OCI-LY7 (cell line): ENCODE measurements at regions not wholly inside any gene's neighbourhood (a gene's known extent, or its start where the extent isn't known, plus 50 kb on each side); places are given as distances from the start of the nearest gene placed in this dataset.
A peak's percentile ranks its signal among the peaks of the same experiment; 100 is the strongest.

Experiments used
- BruUV-seq: library from RNA; stranded (reverse); fragments of 400-500 nt; replicated peaks from 2 replicates; lab custom pipeline; 2021; lab: Mats Ljungman, UMichigan
- CTCF ChIA-PET: fragments of 300-600 bp; sonication (Branson Sonifier 250); formaldehyde crosslinking; loops from one replicate; lab custom pipeline; 2022; ENCODE audit warnings: antibody characterized with exemption; ENCODE audit not compliant: unreplicated experiment; lab: Charles Lee
- POLR2A ChIA-PET: fragments of 300-600 bp; sonication (Branson Sonifier 250); formaldehyde crosslinking; loops from one replicate; lab custom pipeline; 2022; ENCODE audit warnings: antibody characterized with exemption; lab: Charles Lee
- DNase-seq: peaks from one replicate; pipeline ENCODE4 v3.0.0-alpha.2; 2015; ENCODE audit warnings: low spot score
- H2AFZ ChIP-seq: fragments of 200-600 bp; sonication (generic), shearing (Covaris generic); 2 replicates; pipeline ENCODE4 v1.6.1; 2014; ENCODE audit warnings: mild to moderate bottlenecking, antibody characterized with exemption, low read length, moderate library complexity
- H3K27ac ChIP-seq: fragments of 200-600 bp; sonication (generic); 2 replicates; pipeline ENCODE4 v1.5.1; 2014; ENCODE audit warnings: mixed run types, low read depth, mild to moderate bottlenecking, moderate library complexity, low read length, inconsistent platforms; ENCODE audit not compliant: poor library complexity, severe bottlenecking
- H3K36me3 ChIP-seq: fragments of 200-600 bp; sonication (generic); 2 replicates; pipeline ENCODE4 v1.6.1; 2014; ENCODE audit warnings: mild to moderate bottlenecking, antibody characterized with exemption, low read length, moderate library complexity, mixed read lengths; ENCODE audit not compliant: insufficient read depth
- H3K4me1 ChIP-seq: fragments of 200-600 bp; sonication (generic); 2 replicates; pipeline ENCODE4 v1.5.1; 2014; ENCODE audit warnings: mild to moderate bottlenecking, low read length; ENCODE audit not compliant: insufficient read depth, poor library complexity, severe bottlenecking
- H3K4me2 ChIP-seq: fragments of 200-600 bp; sonication (generic); 2 replicates; pipeline ENCODE4 v1.6.1; 2014; ENCODE audit warnings: mild to moderate bottlenecking, low read length
- H3K4me3 ChIP-seq: fragments of 200-600 bp; sonication (generic); 2 replicates; pipeline ENCODE4 v1.5.1; 2014; ENCODE audit warnings: mild to moderate bottlenecking, low read depth, low read length; ENCODE audit not compliant: poor library complexity, severe bottlenecking
- H3K79me2 ChIP-seq: fragments of 200-600 bp; sonication (generic); 2 replicates; pipeline ENCODE4 v1.6.1; 2016; ENCODE audit warnings: low read depth, mild to moderate bottlenecking, low read length, moderate library complexity, mixed read lengths; ENCODE audit not compliant: insufficient read depth
- H3K9me2 ChIP-seq: fragments of 200-600 bp; sonication (generic); 2 replicates; pipeline ENCODE4 v1.6.1; 2016; ENCODE audit warnings: mild to moderate bottlenecking, low read length, mixed read lengths; ENCODE audit not compliant: insufficient read depth
- H3K9me3 ChIP-seq: fragments of 200-600 bp; sonication (generic); 2 replicates; pipeline ENCODE4 v1.6.1; 2014; ENCODE audit warnings: mild to moderate bottlenecking, mixed run types, low read length, mixed read lengths
- H4K20me1 ChIP-seq: fragments of 200-600 bp; sonication (generic); 2 replicates; pipeline ENCODE4 v1.6.1; 2014; ENCODE audit warnings: mild to moderate bottlenecking, antibody characterized with exemption, low read length, moderate library complexity, mixed read lengths; ENCODE audit not compliant: insufficient read depth
- CTCF ChIP-seq: fragments of 200-600 bp; sonication (generic); conservative IDR thresholded peaks from 2 replicates; pipeline ENCODE4 v1.5.1; 2014; ENCODE audit warnings: mild to moderate bottlenecking, antibody characterized with exemption, low read length, moderate library complexity, mixed read lengths
- EZH2phosphoT487 ChIP-seq: fragments of 200-600 bp; sonication (generic); IDR thresholded peaks from 2 replicates; pipeline ENCODE4 v1.6.1; 2018; ENCODE audit warnings: low read depth, borderline replicate concordance, mild to moderate bottlenecking, mixed run types, antibody characterized with exemption, low read length, moderate library complexity, mixed read lengths
- intact Hi-C: fragments of 100-400 bp; cut with micrococcal nuclease; formaldehyde crosslinking; loops from one replicate; pipeline ENCODE4 v1.10.0; 2022; ENCODE audit not compliant: unreplicated experiment

DNA sequence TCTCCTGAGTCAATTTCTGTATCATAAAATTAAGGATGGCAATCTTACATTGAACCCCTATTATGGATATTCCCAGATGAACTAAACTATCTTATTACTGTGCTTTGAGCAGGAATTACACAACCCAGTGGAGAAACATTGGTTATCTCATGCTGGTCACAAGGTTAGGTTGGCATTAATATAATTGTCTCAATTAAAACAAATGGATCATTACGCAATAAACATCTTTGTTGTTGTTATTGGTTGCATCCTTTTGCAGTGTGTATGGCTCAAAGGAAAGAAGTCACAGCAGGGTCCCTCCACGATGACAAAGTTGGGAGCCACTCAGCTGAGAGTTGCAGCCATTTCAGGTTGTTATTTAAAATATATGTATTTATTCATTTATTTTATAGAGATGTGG is 297.0 kb upstream of the KLF4 start:
- no peak for DNase-seq
- TF ChIP-seq CTCF (no peak), EZH2phosphoT487 (no peak)
- Histone ChIP-seq H3K79me2 (no peaks in the 10 kb centered on the region), H2AFZ (no peak overlapping the region), H3K4me1 (no peaks in the 10 kb centered on the region), H3K36me3 (no peaks in the 10 kb centered on the region), H3K9me3 (no peaks in the 10 kb centered on the region), H4K20me1 (no peaks in the 10 kb centered on the region), H3K9me2 (no peaks in the 10 kb centered on the region), H3K4me2 (no peak overlapping the region), H3K4me3 (no peak overlapping the region), H3K27ac (no peak overlapping the region)
- POLR2A ChIA-PET: no interaction called here
- intact Hi-C loops: no loop called here
- CTCF ChIA-PET: no interaction called here
- no TSS peak for BruUV-seq

DNA sequence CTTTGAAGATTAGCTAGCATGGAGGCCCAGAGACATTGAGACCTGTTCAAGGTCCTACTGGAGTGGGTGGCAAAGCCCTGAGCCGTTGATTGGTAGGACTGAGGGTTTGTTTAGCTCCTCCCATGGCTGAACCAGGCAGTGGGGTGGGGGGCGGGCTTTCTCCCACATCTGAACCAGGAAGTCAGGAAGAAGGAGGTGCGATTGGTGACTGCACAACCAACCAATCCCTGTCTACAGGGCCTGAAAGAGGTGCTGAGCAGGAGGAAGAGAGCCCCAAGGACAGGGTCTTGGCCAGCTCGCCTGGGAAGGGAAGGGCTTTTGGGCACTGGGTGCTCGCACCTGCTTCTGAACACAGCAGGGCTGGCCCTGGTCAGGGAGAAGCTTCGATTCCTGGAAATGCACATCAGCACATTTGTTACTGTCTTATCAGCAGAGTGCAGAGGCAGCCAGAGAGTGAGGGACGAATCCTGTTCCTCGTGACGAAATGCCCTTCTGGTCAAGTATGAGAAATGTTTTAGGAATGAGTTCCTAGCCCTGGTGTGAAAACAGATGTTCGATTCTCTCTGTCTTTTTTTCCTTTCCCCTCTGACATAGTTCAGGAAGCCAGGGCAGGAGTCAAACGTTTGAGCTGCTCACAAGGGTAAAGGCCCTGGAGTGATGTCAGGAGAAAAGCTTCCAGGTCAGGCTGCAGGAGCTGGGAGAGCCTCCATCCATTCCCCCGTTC is 294.8 kb upstream of the KLF4 start:
- no peaks in the 10 kb centered on the region for H3K79me2 ChIP-seq
- H3K27ac ChIP-seq: no peak overlapping the region
- H3K9me2 ChIP-seq: no peaks in the 10 kb centered on the region
- no peaks in the 10 kb centered on the region for H3K9me3 ChIP-seq
- POLR2A ChIA-PET: no interaction called here
- CTCF ChIA-PET: interaction anchor here (0.6 kb wide), 1 partner anchor 996 kb away, joined by 3 read pairs; no protein-coding TSS in a partner anchor
- TF ChIP-seq CTCF: no peak
- TF ChIP-seq EZH2phosphoT487: no peak
- no peaks in the 10 kb centered on the region for H4K20me1 ChIP-seq
- H3K4me2 ChIP-seq: no peak overlapping the region
- no TSS peak for BruUV-seq
- H2AFZ ChIP-seq: 0 out of 2 replicates have a peak overlapping the region, but pooled peaks have one; percentile 19
- H3K36me3 ChIP-seq: no peaks in the 10 kb centered on the region
- no peak overlapping the region for H3K4me3 ChIP-seq
- no peaks in the 10 kb centered on the region for H3K4me1 ChIP-seq
- intact Hi-C loops: no loop called here
- no peak for DNase-seq

DNA sequence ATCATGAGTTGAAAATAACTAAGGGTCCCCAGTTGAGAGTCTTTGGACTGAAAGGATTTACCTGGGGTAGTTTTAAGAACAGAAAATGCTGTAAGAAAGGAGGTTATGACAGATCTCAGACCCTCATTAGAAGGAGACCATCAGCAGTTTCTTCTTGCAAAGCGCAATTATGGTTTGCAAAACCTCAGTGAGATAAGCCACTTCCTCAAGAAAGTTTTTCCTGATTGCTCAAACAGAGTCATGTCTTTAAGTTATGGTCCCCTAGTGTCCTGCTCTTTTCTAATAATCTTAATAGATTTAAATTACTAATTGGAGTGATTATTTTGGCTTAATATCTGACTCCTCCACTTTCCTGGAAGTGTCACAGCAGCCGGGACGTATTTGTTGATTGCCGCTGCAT is 293.2 kb upstream of the KLF4 start:
- H3K36me3 ChIP-seq: no peaks in the 10 kb centered on the region
- H3K79me2 ChIP-seq: no peaks in the 10 kb centered on the region
- H3K4me3 ChIP-seq: no peak overlapping the region
- no peak overlapping the region for H3K27ac ChIP-seq
- H3K4me2 ChIP-seq: no peak overlapping the region
- H3K9me2 ChIP-seq: no peaks in the 10 kb centered on the region
- ChIA-PET POLR2A (interaction anchor here (1.1 kb wide), 1 partner anchor 27 kb away, joined by 3 read pairs; no protein-coding TSS in a partner anchor), CTCF (no interaction called here)
- DNase-seq: no peak
- BruUV-seq: no TSS peak
- H2AFZ ChIP-seq: no peak overlapping the region
- no peaks in the 10 kb centered on the region for H3K9me3 ChIP-seq
- no peaks in the 10 kb centered on the region for H4K20me1 ChIP-seq
- TF ChIP-seq CTCF: no peak
- no peak for TF ChIP-seq EZH2phosphoT487
- H3K4me1 ChIP-seq: no peaks in the 10 kb centered on the region
- intact Hi-C loops: no loop called here
